KMS-11 (cell line): ENCODE measurements at regions not wholly inside any gene's neighbourhood (a gene's known extent, or its start where the extent isn't known, plus 50 kb on each side); places are given as distances from the start of the nearest gene placed in this dataset.
"Not testable (repeated sequence)": the region's sequence is repeated elsewhere in the genome, so short reads cannot be mapped to it uniquely, and the experiment has no call there.

ENCODE experiments used
- H2AFZ ChIP-seq: fragments of 200-600 bp; sonication (generic); 2 replicates; pipeline ENCODE4 v1.6.1; 2016; ENCODE audit warnings: antibody characterized with exemption, mixed run types, low read depth
- H3K27ac ChIP-seq: fragments of 200-600 bp; sonication (generic); 2 replicates; pipeline ENCODE4 v1.6.1; 2016; ENCODE audit warnings: mild to moderate bottlenecking, mixed run types
- H3K27me3 ChIP-seq: fragments of 200-600 bp; sonication (generic); 2 replicates; pipeline ENCODE4 v1.6.1; 2017; ENCODE audit warnings: mild to moderate bottlenecking, low read depth, mixed run types, moderate library complexity; ENCODE audit not compliant: insufficient read depth
- H3K36me3 ChIP-seq: fragments of 200-600 bp; sonication (generic); 2 replicates; pipeline ENCODE4 v1.6.1; 2017; ENCODE audit warnings: mild to moderate bottlenecking, mixed run types; ENCODE audit not compliant: insufficient read depth
- H3K4me1 ChIP-seq: fragments of 200-600 bp; sonication (generic); 2 replicates; pipeline ENCODE4 v1.6.1; 2016; ENCODE audit warnings: mild to moderate bottlenecking, low read depth, mixed run types; ENCODE audit not compliant: poor library complexity, severe bottlenecking
- H3K4me2 ChIP-seq: fragments of 200-600 bp; sonication (generic); 2 replicates; pipeline ENCODE4 v1.7.0; 2016; ENCODE audit warnings: mild to moderate bottlenecking, mixed run types
- H3K4me3 ChIP-seq: fragments of 200-600 bp; sonication (generic); IDR thresholded peaks from 2 replicates; pipeline ENCODE4 v1.6.1; 2017; ENCODE audit warnings: low read depth, low read length, mixed read lengths; ENCODE audit not compliant: insufficient read depth
- H3K79me2 ChIP-seq: fragments of 200-600 bp; sonication (generic); 2 replicates; pipeline ENCODE4 v1.6.1; 2016; ENCODE audit warnings: low read depth, mixed run types; ENCODE audit not compliant: insufficient read depth
- H3K9ac ChIP-seq: fragments of 200-600 bp; sonication (generic); 2 replicates; pipeline ENCODE4 v1.6.1; 2016; ENCODE audit warnings: mild to moderate bottlenecking, mixed run types
- H4K20me1 ChIP-seq: fragments of 200-600 bp; sonication (generic); 2 replicates; pipeline ENCODE4 v1.6.1; 2016; ENCODE audit warnings: mild to moderate bottlenecking, mixed run types; ENCODE audit not compliant: insufficient read depth
- TF ChIP-seq, protein P1 (sequence below): fragments of 200-600 bp; sonication (generic); conservative IDR thresholded peaks from 2 replicates; pipeline ENCODE4 v1.6.1; 2017; ENCODE audit warnings: low read depth, mild to moderate bottlenecking, antibody characterized with exemption, low read length, moderate library complexity, mixed read lengths

GRCh38 chr12:67716817-67717216, 68.3 kb downstream of the DYRK2 start:
- Histone ChIP-seq H4K20me1 (no peaks in the 10 kb centered on the region), H3K9ac (no peak overlapping the region), H3K27ac (no peak overlapping the region), H3K4me3 (no peak overlapping the region), H3K36me3 (no peaks in the 10 kb centered on the region), H3K79me2 (no peaks in the 10 kb centered on the region), H3K27me3 (no peaks in the 10 kb centered on the region), H2AFZ (no peak overlapping the region), H3K4me2 (no peak overlapping the region), H3K4me1 (no peaks in the 10 kb centered on the region)
- TF ChIP-seq, protein P1, sequence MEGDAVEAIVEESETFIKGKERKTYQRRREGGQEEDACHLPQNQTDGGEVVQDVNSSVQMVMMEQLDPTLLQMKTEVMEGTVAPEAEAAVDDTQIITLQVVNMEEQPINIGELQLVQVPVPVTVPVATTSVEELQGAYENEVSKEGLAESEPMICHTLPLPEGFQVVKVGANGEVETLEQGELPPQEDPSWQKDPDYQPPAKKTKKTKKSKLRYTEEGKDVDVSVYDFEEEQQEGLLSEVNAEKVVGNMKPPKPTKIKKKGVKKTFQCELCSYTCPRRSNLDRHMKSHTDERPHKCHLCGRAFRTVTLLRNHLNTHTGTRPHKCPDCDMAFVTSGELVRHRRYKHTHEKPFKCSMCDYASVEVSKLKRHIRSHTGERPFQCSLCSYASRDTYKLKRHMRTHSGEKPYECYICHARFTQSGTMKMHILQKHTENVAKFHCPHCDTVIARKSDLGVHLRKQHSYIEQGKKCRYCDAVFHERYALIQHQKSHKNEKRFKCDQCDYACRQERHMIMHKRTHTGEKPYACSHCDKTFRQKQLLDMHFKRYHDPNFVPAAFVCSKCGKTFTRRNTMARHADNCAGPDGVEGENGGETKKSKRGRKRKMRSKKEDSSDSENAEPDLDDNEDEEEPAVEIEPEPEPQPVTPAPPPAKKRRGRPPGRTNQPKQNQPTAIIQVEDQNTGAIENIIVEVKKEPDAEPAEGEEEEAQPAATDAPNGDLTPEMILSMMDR = no peak

GRCh38 chr12:67719303-67719702, 70.8 kb downstream of the DYRK2 start:
- not testable (repeated sequence) for H3K27me3 ChIP-seq, H3K79me2 ChIP-seq, H3K36me3 ChIP-seq, H3K9ac ChIP-seq, H3K4me3 ChIP-seq, H3K4me1 ChIP-seq, H2AFZ ChIP-seq, H4K20me1 ChIP-seq, H3K4me2 ChIP-seq, H3K27ac ChIP-seq

DNA sequence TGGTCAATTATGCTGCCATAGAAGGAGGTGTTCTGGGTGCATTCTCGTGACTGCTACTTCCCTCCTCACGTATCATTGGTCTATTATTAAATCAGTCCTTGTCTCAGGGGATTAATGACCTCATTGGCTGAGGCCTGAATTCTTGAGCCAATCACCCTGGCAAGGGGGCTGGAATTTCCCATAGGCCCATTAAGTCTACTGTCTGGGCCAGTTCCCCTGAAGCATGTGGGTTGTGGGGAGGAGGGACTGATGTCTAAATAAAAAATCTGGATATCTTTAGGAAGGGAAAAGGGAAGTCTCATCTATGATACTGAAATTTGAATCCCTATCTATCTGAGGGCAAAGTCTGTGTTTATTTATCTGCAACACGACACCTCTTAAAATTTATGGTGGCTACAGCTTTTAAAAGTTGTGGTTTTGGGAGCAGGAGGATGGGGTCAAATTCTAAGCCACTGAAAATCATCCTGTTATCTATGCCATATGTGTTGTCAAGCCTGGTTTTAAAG, 71.9 kb downstream of the DYRK2 start:
- Histone ChIP-seq H3K79me2 (no peaks in the 10 kb centered on the region), H3K4me2 (no peak overlapping the region), H3K27me3 (no peaks in the 10 kb centered on the region), H3K9ac (no peak overlapping the region), H2AFZ (no peak overlapping the region), H3K27ac (no peak overlapping the region), H3K36me3 (no peaks in the 10 kb centered on the region), H3K4me1 (no peaks in the 10 kb centered on the region), H3K4me3 (no peak overlapping the region), H4K20me1 (no peaks in the 10 kb centered on the region)
- TF ChIP-seq, protein P1 = no peak

- no peaks in the 10 kb centered on the region for H4K20me1 ChIP-seq
- H3K27ac ChIP-seq = no peak overlapping the region
- H3K36me3 ChIP-seq = no peaks in the 10 kb centered on the region
- TF ChIP-seq, protein P1 = no peak
- H3K79me2 ChIP-seq = no peaks in the 10 kb centered on the region
- no peak overlapping the region for H3K4me3 ChIP-seq
- no peak overlapping the region for H2AFZ ChIP-seq
- H3K4me2 ChIP-seq = no peak overlapping the region
- no peaks in the 10 kb centered on the region for H3K27me3 ChIP-seq
- H3K4me1 ChIP-seq = no peaks in the 10 kb centered on the region
- H3K9ac ChIP-seq = no peak overlapping the region
Observed at GRCh38 chr12:67721248-67721647, 72.7 kb downstream of the DYRK2 start.

- H3K4me3 ChIP-seq = no peak overlapping the region
- no peaks in the 10 kb centered on the region for H3K79me2 ChIP-seq
- no peaks in the 10 kb centered on the region for H4K20me1 ChIP-seq
- TF ChIP-seq, protein P1 = no peak
- no peaks in the 10 kb centered on the region for H3K27me3 ChIP-seq
- no peak overlapping the region for H3K9ac ChIP-seq
- no peak overlapping the region for H3K4me2 ChIP-seq
- H3K4me1 ChIP-seq = no peaks in the 10 kb centered on the region
- no peak overlapping the region for H3K27ac ChIP-seq
- H3K36me3 ChIP-seq = no peaks in the 10 kb centered on the region
- no peak overlapping the region for H2AFZ ChIP-seq
Observed at GRCh38 chr12:67722296-67722695, 73.8 kb downstream of the DYRK2 start.
